T-helper 9 cell (primary cell): ENCODE measurements at regions not wholly inside any gene's neighbourhood (a gene's known extent, or its start where the extent isn't known, plus 50 kb on each side); places are given as distances from the start of the nearest gene placed in this dataset.
"Not testable (repeated sequence)": the region's sequence is repeated elsewhere in the genome, so short reads cannot be mapped to it uniquely, and the experiment has no call there.

ENCODE experiments used
- DNase-seq: peaks from one replicate; pipeline ENCODE4 v3.0.0-alpha.2; 2020

- no peak for DNase-seq
Measured at GRCh38 chr4:189124149-189124758, 816.4 kb upstream of the FRG1 start.

DNA sequence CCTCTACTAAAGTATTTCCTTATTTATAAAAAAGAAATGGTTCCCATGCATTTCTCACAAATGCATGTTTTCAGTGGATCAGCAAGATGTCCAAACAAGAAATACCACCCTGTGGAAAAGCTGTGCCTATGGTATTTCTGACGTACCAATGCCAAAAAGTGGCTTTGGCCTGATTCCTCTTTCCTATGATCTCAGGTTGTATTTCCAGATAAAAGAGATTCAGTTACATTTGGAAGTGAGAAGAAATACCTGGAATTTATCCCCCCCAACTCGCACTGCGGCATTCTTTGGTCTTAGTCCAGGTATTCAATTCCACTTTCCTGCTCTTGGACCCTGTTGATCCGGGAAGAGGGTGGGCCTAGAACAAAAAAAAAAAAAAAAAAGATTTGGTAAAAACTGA is 815.9 kb upstream of the FRG1 start:
- no peak for DNase-seq

- no peak for DNase-seq
Measured at GRCh38 chr4:189126040-189126439, 814.6 kb upstream of the FRG1 start.

GRCh38 chr4:189128341-189128740 is 812.3 kb upstream of the FRG1 start:
- no peak for DNase-seq

GRCh38 chr4:189129044-189129694 is 811.5 kb upstream of the FRG1 start:
- no peak for DNase-seq

DNA sequence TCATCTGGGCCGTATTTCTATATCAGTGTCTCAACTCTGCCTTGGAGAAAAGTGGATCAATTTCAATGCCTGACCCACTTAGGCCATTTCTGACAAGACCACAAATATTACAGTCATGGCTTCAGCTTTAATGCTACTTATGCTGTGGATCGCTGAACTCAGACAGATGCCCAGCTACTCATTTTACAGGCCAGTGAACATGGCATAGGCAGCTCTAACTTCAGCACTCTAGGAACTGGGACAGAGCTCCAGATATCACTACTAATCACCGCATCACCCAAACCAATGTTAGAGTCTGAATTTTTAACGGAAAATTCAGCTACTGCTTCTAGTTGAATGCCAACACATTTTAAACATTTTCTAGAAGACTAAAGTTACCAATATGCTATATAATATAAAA is 809.6 kb upstream of the FRG1 start:
- no peak for DNase-seq

- DNase-seq: no peak
Measured at GRCh38 chr4:189136462-189136861, 804.2 kb upstream of the FRG1 start.

GRCh38 chr4:189143263-189143952 is 797.3 kb upstream of the FRG1 start:
- no peak for DNase-seq

DNA sequence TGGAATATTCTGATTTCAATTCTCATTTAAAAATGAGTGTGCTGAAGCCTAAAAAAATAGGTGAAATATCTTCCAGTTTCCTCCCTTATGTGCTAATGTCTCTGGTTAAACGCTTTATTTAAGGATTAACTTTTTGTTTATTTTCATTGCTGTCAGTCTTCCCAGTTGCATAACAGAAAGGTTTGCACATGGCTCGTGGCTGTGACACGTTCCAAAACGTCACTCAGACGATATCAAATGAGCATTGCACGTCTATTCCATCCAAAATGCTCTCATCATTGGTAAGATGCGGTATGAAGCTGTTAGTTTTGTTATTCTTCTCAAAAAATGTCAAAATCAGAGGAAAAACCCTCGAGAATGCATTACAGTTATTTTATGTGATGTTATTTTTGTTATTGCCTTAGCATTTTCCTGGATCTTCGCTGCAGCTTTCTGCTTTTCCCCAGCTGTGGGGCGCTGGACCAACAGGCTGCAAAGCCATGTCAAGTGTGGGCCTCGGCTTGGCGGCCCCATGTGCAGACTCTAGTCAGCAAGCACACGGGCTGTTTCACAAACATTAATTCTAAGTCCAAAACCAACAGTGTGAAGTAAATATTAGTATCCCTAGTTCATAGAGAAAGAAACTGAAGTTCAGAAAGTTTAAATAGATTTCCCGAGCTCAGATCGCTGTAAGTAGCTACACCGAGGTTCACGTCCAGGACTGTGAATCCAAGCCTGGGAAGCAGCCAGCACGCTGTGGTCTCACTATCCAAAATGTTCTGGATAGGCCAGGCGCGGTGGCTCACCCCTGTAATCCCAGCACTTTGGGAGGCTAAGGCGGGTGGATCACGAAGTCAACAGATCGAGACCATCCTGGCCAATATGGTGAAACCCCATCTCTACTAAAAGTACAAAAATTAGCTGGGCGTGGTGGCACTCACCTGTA is 793.4 kb upstream of the FRG1 start:
- no peak for DNase-seq

DNA sequence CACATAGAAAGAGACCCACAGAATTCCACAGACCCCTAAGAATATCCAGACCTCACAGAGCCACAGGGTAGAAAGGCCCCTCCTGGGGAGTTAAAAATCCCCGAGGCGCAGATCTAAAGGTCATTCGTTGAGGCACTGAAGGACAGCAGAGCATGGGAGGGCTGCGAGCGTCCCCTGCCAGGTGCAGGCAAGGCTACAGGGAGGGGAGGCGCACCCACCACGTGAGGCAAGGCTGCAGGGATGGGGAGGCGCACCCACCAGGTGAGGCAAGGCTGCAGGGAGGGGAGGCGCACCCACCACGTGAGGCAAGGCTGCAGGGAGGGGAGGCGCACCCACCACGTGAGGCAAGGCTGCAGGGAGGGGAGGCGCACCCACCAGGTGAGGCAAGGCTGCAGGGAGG is 785.6 kb upstream of the FRG1 start:
- DNase-seq: not testable (repeated sequence)

GRCh38 chr4:189162073-189162789 is 778.4 kb upstream of the FRG1 start:
- DNase-seq: no peak

DNA sequence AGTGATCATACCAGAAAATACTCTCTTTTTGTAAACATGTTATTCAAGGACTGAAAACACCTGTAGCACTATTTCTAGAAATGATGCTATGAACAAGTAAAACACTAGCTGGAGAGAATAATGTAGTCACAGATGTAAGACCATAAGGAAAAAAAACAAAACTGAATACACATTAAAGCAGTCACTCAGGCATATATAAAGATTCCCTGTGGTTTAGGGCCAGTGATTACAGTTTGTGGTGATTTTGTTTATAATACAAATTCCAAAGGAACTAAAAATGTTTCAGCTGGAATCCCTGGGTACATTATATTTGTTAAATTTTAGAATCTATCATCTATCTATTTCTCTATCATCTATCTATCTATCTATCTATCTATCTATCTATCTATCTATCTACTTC is 777.8 kb upstream of the FRG1 start:
- no peak for DNase-seq

DNA sequence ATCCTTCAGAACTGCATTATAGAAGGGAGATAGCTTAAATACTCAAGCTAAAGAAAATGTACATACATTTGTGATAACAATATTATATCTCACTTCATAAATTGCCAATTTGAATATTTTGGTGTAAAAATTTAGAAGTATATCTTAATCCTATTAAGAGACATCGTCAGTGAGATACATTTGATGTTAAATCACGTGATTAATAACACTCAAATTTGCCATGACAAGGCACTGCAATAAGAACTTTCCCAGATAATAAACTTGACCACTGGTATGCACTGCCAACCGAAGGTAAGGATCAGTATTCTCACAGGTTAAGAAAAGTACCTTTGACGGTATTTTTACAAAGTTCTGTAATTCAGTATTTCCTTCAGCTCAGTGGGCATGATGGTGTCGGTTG is 764.7 kb upstream of the FRG1 start:
- DNase-seq: no peak

GRCh38 chr4:189177130-189177529 is 763.5 kb upstream of the FRG1 start:
- DNase-seq: no peak

DNA sequence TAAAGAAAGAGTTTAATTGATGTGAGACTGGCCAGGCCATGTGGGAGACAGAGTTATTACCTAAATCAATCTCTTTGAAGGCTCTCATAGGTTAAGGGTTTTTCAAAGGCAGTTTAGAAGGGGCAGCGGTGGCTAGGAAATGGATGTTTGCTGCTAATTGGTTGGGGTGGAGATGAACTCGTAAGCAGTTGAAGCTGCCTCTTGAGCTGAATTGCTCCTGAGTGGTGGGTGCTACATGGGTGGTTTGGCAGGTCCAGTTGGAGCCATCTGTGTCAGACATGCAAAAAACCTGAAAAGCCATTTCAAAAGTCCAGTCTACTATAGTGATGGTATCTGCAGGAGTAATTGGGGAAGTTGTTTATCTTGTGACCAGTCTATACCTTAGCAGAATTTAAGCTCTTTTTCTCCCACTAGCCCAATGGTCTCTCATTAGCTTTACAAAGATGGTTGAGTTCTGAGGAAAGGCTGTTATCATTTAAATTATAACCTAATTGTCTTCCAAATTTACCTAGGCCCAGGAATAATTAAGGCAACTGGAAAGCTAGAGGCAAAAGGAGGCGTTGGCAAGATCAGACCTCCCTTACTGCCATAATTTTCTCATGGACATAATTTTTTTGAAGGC is 762.4 kb upstream of the FRG1 start:
- DNase-seq: no peak

GRCh38 chr4:189185810-189186432 is 754.8 kb upstream of the FRG1 start:
- no peak for DNase-seq

- DNase-seq: no peak
Measured at GRCh38 chr4:189187531-189188052, 753.1 kb upstream of the FRG1 start.

DNA sequence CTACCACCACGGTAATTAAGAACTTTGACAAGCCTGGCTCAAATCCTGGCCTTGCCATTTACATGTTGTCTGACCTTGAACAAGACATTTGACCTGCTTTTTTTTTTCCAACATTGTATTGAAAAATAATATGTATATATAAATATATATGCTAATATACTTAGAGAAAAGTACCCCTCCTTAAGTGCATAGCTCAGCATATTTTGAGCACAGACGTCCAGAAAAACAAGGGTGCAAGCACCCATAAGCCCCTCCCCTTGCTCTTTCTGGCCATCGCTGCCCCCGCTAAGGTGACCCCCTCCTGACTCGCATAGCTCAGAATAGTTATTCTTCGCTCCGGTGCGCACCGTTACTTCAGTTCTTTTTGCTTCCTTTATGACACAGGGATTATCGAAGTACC is 742.0 kb upstream of the FRG1 start:
- no peak for DNase-seq

DNA sequence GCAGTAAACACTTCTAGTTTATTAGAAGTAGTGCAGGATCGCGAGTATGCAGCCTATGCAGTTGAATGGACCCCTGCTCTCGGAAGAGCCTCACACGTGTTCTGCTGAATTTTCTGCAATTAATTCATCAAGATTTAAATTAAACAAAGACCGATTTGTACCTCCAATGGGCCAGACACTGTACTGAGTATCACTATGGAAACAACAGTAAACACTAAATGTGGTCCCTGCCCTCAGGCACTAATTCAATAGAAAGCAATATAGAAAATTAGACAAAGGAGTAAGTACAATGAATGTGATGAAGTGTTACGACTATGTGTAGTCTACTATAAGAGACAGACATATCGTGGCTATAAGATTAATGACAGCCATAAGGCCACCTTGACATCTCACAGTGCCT is 740.3 kb upstream of the FRG1 start:
- DNase-seq: no peak

- no peak for DNase-seq
Measured at GRCh38 chr4:189202182-189202868, 738.3 kb upstream of the FRG1 start.

DNA sequence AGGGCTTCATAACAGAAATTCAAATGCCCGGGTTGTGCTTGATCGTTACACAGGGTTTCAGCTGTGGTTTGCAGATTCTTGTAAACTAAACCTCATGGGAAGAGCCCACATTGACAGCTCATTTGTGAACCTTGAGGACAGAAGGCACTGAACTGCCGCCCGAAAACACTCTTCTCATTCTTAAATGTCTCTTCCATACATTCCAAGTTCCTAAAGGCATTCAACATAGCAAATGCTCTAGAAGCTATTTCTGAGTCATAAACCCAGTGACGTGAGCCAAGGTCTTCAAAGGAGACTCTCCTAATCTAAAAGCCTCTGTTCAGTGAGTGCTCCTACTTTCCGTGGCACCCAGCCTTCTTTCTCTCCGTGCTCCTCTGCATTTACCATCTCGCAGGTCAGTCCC is 737.8 kb upstream of the FRG1 start:
- no peak for DNase-seq
